ENCODE measurements at regions not wholly inside any gene's neighbourhood (a gene's known extent, or its start where the extent isn't known, plus 50 kb on each side); places are given as distances from the start of the nearest gene placed in this dataset.

DNA sequence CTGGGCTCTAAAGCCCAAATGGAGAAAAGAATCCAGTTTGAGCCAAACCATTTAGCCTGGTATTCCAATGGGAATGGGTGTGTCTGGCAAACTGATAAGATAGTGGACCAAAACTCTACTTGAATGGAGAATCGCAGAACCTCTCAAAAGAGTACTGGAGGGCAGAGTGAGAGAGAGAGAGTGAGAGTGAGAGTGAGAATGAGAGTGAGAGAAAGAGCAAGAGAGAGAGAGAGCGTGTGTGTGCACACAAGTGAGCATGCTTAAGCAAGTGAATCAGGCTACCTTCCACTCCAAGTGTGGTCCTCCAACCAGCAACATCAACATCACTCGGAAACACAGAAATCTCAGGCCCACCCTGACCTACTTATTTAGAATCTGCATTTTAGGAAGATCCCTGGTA lies 58.8 kb downstream of the UQCRFS1 start:
- TF ChIP-seq, protein P1, sequence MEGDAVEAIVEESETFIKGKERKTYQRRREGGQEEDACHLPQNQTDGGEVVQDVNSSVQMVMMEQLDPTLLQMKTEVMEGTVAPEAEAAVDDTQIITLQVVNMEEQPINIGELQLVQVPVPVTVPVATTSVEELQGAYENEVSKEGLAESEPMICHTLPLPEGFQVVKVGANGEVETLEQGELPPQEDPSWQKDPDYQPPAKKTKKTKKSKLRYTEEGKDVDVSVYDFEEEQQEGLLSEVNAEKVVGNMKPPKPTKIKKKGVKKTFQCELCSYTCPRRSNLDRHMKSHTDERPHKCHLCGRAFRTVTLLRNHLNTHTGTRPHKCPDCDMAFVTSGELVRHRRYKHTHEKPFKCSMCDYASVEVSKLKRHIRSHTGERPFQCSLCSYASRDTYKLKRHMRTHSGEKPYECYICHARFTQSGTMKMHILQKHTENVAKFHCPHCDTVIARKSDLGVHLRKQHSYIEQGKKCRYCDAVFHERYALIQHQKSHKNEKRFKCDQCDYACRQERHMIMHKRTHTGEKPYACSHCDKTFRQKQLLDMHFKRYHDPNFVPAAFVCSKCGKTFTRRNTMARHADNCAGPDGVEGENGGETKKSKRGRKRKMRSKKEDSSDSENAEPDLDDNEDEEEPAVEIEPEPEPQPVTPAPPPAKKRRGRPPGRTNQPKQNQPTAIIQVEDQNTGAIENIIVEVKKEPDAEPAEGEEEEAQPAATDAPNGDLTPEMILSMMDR (IDR thresholded peaks at IDR 0.05), result no peak

DNA sequence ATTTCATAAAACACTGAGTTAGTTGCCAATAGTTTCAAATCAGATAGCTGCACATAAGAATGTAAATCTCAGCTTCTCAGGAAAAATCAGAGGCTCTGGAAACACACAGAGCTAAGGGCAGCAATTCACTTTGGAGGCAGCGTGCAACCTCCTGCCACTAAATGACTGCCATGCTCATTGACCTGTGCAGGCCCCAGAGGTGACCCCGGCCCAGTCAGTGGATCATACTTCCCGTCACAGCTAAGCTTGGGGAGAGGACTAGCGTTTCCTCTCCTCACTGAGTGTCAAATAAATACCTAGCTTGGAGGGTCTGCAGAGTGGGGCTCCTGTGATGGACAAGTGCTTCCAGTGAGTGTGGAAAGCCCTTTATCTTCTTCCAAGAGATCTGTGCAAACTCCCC lies 67.2 kb downstream of the UQCRFS1 start:
- TF ChIP-seq, protein P1 (IDR thresholded peaks at IDR 0.05), result no peak

DNA sequence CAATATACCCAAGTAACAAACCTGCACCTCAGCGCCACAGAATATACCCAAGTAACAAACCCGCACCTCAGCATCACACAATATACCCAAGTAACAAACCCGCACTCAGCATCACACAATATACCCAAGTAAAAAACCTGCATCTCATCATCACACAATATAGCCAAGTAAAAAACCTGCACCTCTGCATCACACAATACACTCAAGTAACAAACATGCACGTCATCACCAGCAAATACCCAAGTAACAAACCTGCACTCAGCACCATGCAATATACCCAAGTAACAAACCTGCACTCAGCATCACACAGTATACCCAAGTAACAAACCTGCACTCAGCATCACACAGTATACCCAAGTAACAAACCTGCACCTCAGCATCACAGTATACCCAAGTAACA lies 69.8 kb downstream of the UQCRFS1 start:
- TF ChIP-seq, protein P1 (IDR thresholded peaks at IDR 0.05), result no peak

DNA sequence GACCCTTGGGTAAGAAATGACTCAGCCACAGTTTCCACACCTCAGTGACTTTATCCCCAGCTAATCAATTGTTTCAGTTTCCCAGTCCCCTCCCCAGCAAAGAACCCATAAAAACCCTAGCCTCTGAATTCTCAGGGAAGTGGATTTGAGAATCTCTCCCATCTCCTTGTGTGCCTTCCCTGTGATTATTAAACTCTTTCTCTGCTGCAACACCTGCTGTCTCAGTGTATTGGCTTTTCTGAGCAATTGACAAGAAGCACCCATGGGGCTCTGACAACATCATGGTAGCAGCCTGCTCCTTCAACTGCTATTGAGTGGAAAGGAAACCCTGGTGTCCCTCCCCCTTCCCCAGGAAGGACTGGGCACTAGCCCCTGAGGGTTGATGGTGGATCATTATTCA lies 73.7 kb downstream of the UQCRFS1 start:
- TF ChIP-seq, protein P1 (IDR thresholded peaks at IDR 0.05), result no peak

DNA sequence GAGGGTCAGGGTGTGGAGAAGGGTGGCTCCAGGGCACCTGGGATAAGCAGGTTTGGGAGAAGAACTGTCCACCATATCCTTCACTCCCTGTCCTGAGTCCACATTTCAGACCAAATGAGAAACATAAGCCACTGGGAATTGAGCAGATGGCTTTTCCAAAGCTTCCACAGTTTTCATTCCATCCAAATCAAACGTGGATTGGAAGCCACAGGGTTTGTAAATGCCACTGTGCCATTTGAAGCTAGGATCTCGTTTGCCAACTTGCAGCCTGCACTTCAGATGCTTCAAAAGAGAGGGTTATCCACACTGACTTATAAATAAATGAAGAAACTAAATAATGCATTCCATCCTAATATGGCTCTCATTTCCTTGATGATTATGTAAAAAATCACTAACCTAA lies 81.5 kb downstream of the UQCRFS1 start:
- TF ChIP-seq, protein P1 (IDR thresholded peaks at IDR 0.05), result no peak

DNA sequence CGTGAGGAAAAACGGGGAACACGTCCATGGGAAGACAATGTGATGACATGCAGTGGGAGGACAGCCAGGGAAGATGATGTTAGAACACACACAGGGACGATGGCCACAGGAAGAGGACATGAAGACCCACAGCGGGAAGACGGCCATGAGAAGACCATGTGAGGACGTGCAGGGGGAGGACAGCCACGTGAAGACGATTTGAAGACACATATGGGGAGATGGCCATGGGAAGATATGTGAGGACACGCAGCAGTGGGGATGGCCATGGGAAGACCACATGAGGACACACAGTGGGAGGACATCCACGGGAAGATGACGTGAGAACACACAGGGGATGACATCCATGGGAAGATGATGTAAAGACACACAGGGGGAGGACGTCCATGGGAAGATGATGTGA lies 83.8 kb downstream of the UQCRFS1 start:
- TF ChIP-seq, protein P1 (IDR thresholded peaks at IDR 0.05), result no peak

DNA sequence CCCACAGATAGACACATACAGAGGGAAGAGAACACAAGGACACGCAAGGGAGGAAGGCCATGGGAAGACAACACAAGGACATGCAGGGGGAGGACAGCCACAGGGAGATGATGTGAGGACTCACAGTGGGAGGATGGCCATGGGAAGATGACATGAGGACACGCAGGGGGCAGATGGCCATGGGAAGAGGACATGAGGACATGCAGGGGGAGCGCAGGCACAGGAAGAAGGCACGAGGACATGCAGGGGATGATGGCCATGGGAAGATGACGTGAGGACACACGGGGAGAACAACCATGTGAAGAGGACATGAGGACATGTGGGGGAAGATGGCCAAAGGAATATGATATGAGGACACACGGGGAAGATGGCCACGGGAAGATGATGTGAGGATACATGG lies 84.7 kb downstream of the UQCRFS1 start:
- TF ChIP-seq, protein P1 (IDR thresholded peaks at IDR 0.05), result no peak

DNA sequence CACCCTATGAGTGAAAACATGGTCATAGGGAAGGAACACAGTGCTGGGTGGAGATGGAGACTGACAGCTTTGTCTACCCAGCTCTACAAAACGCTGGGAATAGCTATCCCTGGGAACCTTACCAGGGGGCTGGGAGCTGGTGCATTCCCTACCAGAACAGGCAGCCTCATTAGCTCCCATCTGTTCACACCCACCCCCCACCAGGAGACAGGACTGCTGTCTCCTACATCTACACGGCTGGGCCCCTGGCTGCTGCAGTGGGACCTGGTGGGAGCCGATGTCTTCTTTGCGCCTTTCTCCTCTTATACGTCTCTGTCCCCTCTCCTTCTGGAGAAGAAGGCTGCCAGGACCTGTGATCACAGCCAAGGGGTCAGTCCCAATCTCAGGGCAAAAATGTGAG lies 90.8 kb downstream of the UQCRFS1 start:
- TF ChIP-seq, protein P1 (IDR thresholded peaks at IDR 0.05), result no peak

All from LNCAP (cell line).